Limb (tissue), 2 donors: ENCODE measurements at regions not wholly inside any gene's neighbourhood (a gene's known extent, or its start where the extent isn't known, plus 50 kb on each side); places are given as distances from the start of the nearest gene placed in this dataset.

Experiments
- DNase-seq, 2 donors: peaks; one replicate each; pipeline ENCODE4 v3.0.0-alpha.2; 2016; ENCODE audit errors: extremely low spot score in 2 of 2

DNA sequence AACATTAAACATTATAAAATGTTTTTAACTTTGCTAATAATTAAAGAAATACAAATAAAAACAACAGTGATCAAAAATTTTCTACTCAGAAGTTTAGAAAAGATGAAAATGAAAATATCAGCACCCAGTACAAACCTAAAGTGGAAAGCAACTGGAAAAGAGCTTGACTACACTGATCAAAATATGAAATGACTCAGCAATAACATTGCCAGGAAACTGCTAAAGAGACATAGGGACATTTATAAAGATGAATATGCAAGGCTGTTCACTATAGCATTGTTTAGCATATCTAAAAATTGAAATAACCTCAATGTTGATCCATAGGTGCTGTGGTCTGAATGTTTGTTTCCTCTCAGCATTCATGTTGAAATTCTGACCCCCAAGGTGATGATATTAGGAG, 88.5 kb upstream of the NOCT start:
- no peak for DNase-seq

DNA sequence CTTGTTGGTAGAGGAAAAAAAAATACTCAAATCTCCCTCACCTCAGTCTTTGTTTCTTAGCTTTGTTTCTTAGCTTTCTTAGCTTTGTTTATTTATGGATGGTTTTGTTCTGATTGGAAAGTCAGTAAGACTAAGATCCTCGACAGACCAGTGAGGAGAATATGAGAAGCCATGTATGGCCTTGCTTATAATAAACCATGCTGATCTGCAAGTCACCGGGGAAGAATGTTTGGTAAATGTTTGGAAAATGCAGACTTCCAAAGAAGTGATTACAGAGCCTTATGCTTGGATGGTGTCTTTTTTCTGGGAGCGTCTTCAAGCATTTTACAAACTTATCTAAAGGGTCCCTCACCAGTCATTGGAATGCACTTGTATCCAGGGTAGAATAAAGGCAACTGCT, 90.1 kb upstream of the NOCT start:
- no peak for DNase-seq

- DNase-seq: peak; percentile 51 to 90
Measured at GRCh38 chr4:138919094-138919936, 96.3 kb upstream of the NOCT start.

GRCh38 chr4:138918169-138918869, 97.3 kb upstream of the NOCT start:
- no peak for DNase-seq

DNA sequence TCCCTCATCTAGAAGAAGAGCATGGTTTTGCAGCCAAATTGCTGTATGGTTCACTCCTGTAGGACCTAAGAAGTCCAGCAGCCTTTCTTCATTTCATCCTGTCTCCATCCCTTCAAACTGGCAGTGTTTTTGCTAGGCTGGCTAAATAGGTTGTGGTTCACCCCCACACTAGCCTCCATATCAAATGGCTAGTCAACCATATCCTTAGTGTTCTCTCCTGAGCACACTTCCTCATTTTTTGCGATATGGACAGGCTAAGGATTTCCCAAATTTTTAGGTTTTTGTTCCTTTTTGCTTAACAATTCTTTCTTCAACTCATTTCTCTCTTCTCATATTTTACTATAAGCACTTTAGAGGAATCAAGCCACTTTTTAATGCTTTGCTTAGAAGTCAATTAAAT, 98.8 kb upstream of the NOCT start:
- no peak for DNase-seq

DNA sequence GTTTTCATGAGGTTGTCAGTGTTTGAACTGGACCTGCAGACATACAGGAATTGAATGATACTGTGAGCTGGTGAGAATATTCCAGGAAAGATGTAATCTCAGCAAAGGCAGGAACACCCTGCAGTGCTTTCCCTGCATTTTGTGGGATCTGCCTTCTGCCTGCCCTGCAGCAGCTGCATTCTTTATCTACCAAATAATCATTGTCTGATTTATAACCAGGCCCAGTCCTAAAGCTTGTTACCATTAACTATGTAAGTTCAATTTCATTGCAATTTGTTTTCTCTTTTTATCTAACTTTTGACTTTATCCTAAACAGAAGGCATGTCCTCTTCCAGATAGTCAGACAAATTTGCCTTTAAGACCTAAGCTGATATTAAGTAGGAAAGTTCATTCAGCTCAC, 99.8 kb upstream of the NOCT start:
- no peak for DNase-seq

- DNase-seq: no peak
Measured at GRCh38 chr4:138912704-138913340, 102.8 kb upstream of the NOCT start.

DNA sequence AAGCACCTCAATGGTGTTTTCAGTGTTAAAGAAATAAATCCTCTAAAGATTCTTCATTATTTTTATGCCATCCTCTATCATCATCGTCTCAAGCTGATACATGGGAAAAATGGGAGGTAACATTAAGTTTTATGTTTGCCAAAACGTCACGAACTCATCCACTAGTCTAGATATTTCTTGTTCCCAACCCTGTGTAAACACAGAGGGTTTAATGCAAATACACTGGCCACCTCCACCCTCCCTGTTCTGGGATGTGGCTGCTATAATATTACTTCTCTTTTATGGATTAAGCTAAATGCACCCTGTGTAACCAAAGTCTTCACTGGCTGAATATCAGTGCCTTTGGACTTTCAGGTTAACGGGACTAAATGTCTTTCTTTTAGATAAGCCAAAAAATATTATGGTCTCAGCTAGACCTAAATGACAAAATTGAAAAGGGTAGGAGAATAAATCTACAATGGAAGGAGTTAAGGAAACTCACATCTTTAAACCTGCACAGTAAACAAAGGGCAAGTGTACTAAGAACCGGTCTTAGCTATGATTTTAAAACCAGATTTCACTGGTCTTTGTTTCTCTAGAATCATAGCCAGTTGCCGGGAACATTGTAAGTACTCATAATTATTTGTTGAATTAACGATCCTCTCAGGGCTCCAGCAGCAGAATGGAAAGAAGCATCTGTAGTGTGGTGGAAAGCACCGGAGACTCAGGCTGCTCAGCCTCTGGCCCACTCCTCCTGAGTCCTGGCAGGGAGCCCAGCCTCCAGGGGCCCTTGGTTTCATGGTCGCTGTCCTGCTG, 103.5 kb upstream of the NOCT start:
- peak in 1 of 2 donors; percentile 62 for DNase-seq

DNA sequence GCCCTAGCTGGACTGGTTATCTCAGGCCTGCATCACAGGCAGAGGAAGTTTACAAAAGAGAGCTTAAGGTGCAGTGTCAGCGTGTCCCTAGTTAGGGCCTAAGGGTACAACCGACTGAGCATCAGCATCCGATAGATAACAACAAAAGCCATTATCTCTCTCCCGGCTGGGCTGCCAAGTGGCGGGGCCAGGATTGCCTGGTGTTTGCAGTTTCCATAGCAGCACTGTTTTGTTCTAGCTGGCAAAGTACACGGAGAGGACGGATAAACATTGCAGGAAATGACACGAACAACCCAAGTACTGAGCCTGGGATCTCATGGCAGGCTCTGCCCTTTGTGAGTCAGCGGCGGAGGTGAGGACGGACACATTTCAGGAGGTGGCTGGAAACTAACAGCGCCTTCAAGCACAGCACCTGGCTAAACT, 104.7 kb upstream of the NOCT start:
- peak; percentile 66 to 68 for DNase-seq

DNA sequence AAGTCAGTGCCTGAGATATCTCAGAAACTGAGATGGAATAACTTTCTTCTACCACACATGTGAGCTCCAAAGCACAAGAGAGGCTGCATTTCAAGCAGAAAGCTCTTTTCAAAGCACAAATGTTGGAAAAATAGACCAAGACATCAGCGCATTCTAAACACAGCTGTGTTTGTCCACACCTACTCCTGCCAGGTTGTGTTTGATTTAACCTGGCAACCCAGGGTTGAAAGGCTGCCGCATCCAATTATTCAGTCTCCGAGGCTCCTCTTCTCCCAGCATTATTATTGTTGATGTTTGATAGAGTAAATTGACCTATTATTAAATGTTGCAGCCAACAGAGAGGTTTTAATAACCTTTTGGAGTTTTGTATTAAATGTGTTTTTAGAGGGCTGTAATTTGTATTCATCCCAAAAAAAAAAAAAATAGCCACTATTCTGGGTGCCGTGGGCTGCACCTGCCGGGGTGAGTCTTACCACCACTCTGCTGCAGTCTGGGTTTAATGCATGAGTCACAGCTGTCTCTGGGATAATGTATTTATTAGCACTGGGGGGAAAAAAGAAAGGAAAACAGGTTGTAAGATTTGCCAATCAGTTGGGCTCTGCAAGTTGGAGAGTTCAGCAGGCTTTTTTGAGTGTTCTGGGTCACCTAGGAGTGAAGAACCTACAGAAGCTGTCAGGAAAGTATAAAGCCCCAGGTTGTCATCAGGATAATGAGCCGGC, 105.2 kb upstream of the NOCT start:
- DNase-seq: no peak

DNA sequence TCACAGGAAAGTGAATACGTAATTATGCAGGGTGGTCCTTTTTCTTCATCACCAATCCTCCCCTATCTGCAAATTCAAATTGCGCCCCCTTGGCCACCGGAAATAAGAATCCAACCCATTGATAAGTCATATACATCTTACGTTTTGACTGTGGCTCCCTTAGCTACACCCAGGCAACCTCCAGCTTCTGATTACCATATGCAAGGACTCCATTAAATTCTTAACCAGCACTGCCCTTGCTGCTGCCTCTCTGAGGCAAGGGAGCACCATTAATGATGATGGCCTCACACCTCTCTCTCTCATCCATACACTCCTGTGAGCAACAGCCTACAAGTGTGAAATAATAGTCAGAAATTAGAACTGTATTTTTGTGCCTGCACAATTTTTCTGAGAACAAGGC, 106.0 kb upstream of the NOCT start:
- no peak for DNase-seq

- no peak for DNase-seq
Measured at GRCh38 chr4:138908134-138908533, 107.4 kb upstream of the NOCT start.

GRCh38 chr4:138907174-138907573, 108.4 kb upstream of the NOCT start:
- DNase-seq: no peak

DNA sequence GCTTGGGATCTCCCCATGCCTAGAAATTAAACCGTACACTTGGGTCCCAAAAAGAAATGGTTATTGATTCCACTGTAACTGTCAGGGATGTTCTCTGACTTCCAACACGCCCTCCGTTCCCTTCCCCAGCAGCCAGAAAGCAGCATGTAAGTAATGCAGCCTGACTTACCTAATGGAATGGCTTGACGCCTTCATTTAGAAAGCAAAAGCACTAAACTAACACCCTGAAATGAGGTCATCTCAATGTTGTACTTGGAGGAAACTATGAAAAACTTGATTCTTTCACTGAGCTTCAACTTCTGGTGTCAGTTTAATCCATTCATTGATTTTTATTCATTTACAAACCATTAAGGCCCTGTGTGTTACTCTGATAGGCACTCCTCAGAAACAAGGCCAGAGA, 110.8 kb upstream of the NOCT start:
- DNase-seq: no peak

DNA sequence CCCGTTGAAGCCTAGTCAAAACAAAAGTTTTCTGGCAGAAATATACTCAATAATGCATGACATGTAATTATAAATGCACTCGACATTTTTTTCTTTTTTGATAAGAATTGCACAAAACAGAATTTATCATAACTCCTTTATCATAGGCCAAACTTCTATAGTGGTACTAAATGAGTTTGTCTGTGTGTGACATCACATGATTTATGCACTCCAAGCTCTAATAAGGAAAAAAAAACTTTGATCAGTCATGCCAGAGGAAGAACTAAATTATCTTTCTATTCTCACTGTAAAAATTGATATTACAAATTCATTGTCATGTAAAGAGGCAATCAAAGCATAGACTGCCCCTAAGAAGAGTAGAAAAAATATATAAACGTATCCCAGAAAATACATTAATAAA, 112.4 kb upstream of the NOCT start:
- no peak for DNase-seq

DNA sequence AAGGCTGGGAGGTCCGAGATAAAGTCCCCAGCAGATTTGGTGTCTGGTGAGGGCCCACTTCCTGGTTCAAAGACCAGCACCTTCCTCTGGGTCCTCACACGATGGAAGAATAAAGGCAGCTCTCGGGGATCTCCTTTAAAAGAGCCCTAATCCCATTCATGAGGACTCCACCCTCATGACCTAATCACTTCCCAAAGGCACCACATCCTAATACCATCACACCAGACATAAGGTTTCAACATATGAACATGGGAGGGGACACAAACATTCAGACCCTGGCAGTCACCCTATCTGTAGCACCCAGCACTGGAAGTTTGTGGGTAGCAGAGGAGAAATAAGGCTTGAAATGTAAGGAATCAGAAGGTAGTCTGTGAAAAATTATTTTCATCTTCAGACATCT, 112.9 kb upstream of the NOCT start:
- no peak for DNase-seq

DNA sequence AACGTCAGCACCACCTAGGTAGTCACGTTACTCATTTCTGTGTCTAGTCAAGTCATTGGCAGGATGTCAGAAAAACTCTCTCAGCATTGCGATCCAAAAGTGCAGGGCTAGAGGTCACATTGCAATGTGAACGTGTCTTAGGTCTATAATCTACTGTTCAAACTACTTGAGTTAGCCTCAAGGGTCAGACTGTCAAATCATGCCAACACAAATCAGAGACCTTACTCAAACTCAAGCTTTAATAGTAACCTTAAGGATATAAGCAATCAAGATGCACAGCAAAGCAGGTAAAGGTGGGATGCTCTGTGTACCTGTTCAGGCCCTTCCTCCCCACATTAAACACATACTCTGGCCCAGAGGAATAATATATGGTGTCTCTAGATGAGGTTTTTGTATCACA, 114.4 kb upstream of the NOCT start:
- no peak for DNase-seq

DNA sequence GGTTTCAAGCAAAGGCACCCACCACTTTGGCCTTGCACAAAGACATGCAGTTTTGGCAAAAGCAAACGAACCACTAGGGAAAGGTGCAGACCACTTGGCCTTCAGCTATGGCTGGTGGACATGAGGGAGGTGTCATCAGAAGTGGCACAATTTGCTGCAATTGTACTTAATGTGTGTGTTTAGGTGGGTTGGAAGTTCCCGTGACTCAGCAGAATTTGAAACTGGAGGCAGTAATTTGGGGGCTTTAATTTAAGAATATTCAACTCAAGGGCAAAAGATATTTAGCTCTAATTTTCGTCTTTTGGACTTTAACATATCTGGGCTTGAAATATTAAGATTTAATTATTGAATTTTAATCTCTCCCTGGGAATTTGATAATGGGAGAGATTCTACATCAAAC, 115.6 kb upstream of the NOCT start:
- no peak for DNase-seq

DNA sequence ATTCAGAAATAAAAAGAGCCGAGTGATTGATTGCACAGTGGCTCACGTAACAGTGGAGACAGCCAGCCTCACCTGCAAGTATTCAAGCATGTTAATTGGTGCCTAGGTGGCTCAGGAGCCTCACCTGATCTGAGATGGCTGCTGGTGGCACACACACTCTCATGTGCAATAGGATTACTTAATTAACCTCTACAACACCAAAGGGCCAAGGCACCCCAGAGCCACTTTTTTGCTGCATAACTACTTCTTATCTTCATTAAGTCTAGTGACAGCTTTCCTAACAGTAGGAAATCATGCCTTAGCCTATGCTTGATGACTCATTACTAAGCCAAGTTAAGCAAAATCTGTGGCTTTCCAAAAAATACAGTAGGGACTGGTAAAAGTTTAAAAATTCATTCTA, 117.3 kb upstream of the NOCT start:
- no peak for DNase-seq

DNA sequence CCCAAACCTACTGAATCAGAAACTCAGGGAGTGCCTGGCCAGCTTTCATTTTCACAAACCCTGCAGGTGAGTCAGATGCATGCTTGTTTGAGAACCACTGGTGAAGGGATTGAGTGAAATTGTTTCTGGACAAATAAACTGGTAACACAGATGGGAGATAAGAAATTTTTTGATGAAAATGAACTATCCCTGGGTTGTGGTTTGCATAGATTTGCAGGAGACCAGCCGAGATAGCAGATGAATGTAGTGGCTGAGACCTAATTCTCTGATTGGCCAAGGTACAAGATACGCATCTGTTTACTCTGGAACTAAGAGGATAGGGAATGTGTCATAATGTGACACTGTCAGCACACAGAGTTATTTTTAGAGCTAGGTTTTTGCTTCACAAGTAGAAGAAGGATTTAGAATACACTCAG, 117.8 kb upstream of the NOCT start:
- no peak for DNase-seq

DNA sequence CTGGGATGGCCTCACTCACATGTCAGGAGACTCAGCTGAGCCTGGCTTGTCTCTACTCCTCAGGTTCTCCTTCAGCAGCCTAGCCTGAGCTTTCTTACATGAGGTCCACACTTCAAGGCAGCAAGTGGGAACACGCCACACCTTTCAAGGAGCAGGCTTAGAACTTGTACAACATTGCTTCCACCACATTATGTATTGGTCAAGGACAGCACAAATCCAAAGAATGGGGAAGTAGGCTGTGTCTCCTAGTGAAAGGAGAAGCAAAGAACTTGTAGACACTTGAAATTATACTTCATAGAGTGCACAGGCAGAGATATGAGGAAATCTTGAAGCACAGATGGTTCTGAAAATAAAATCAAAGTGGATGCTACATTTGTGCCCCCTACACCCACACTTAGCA, 120.9 kb upstream of the NOCT start:
- DNase-seq: no peak
